ENCODE measurements at regions not wholly inside any gene's neighbourhood (a gene's known extent, or its start where the extent isn't known, plus 50 kb on each side); places are given as distances from the start of the nearest gene placed in this dataset.

- TF ChIP-seq HDAC2 (IDR thresholded peaks at IDR 0.05): no peak
- no peak for TF ChIP-seq RNF2 (IDR thresholded peaks at IDR 0.05; ENCODE audit: borderline replicate concordance, low read depth)
- TF ChIP-seq RCOR1 (IDR thresholded peaks at IDR 0.05; ENCODE audit: low read depth, low read length): no peak
- no peak for TF ChIP-seq CTCF (IDR thresholded peaks at IDR 0.05)
- TF ChIP-seq ZNF302 (CRISPR knock-in tag; IDR thresholded peaks at IDR 0.05): no peak
These were observed 67.3 kb upstream of the ANO1 start for GRCh38 chr11:70010774-70011173.

All from A549 (cell line).